Keratinocyte (primary cell): ENCODE measurements at regions not wholly inside any gene's neighbourhood (a gene's known extent, or its start where the extent isn't known, plus 50 kb on each side); places are given as distances from the start of the nearest gene placed in this dataset.

Source experiments
- DNase-seq: peaks from one replicate; pipeline ENCODE4 v3.0.0-alpha.2; 2011; ENCODE audit warnings: low read depth, missing footprints, low spot score
- FAIRE-seq: peaks from 2 replicates; lab custom pipeline; 2011; peaks lifted over from hg19 to GRCh38; lab: Jason Lieb, UNC
- H2AFZ ChIP-seq: 2 replicates; pipeline ENCODE4 v1.6.0; 2012; ENCODE audit warnings: low read length, control low read depth, inconsistent platforms; ENCODE audit not compliant: control insufficient read depth
- H3K27ac ChIP-seq: 2 replicates; pipeline ENCODE4 v1.5.1; 2011; ENCODE audit warnings: low read length; ENCODE audit not compliant: control insufficient read depth, insufficient read depth
- H3K27me3 ChIP-seq: 3 replicates; pipeline ENCODE4 v1.6.0; 2011; ENCODE audit warnings: low read length; ENCODE audit not compliant: control insufficient read depth, insufficient read depth; ENCODE audit errors: extremely low read depth
- H3K36me3 ChIP-seq, 2 experiments: 2 replicates in 1 of 2; 3 replicates in 1 of 2; pipeline ENCODE4 v1.5.1; 2011; ENCODE audit warnings: low read length in 2 of 2, mild to moderate bottlenecking in 1 of 2; ENCODE audit not compliant: control insufficient read depth in 2 of 2, insufficient read depth in 2 of 2; ENCODE audit errors: extremely low read depth in 1 of 2
- H3K4me1 ChIP-seq: 3 replicates; pipeline ENCODE4 v1.5.1; 2011; ENCODE audit warnings: low read length; ENCODE audit not compliant: control insufficient read depth, insufficient read depth; ENCODE audit errors: extremely low read depth
- H3K4me2 ChIP-seq: 3 replicates; pipeline ENCODE4 v1.6.0; 2011; ENCODE audit warnings: low read depth, low read length; ENCODE audit not compliant: control insufficient read depth, insufficient read depth; ENCODE audit errors: extremely low read depth
- H3K4me3 ChIP-seq, 3 experiments: fragments of 200-600 bp in 1 of 3; sonication (generic) in 1 of 3; 2 replicates in 2 of 3; 3 replicates in 1 of 3; pipeline ENCODE4 v1.5.1; 2011 to 2016; ENCODE audit warnings: low read length in 3 of 3, mild to moderate bottlenecking in 3 of 3, control low read depth in 2 of 3, inconsistent platforms in 1 of 3, low read depth in 1 of 3, mixed read lengths in 1 of 3, mixed run types in 1 of 3, moderate library complexity in 1 of 3; ENCODE audit not compliant: control insufficient read depth in 2 of 3, insufficient read depth in 2 of 3; ENCODE audit errors: extremely low read depth in 1 of 3
- H3K79me2 ChIP-seq: 2 replicates; pipeline ENCODE4 v1.6.0; 2012; ENCODE audit warnings: low read length; ENCODE audit not compliant: control insufficient read depth, insufficient read depth
- H3K9ac ChIP-seq: 3 replicates; pipeline ENCODE4 v1.6.0; 2011; ENCODE audit warnings: low read length; ENCODE audit not compliant: control insufficient read depth, insufficient read depth; ENCODE audit errors: extremely low read depth
- H3K9me1 ChIP-seq: 3 replicates; pipeline ENCODE4 v1.6.0; 2011; ENCODE audit warnings: low read length; ENCODE audit not compliant: control insufficient read depth, insufficient read depth; ENCODE audit errors: extremely low read depth
- H3K9me3 ChIP-seq: 2 replicates; pipeline ENCODE4 v1.5.1; 2012; ENCODE audit warnings: low read depth, low read length; ENCODE audit not compliant: control insufficient read depth
- H4K20me1 ChIP-seq: 3 replicates; pipeline ENCODE4 v1.6.0; 2011; ENCODE audit warnings: low read length; ENCODE audit not compliant: control insufficient read depth, insufficient read depth; ENCODE audit errors: extremely low read depth
- EZH2 ChIP-seq: IDR thresholded peaks from one replicate; pipeline ENCODE4 v1.6.1; 2012; ENCODE audit warnings: inconsistent platforms, mild to moderate bottlenecking, low read length, moderate library complexity
- dilution Hi-C: fragments of 300-500 bp; cut with MboI; formaldehyde crosslinking; loops from one replicate; pipeline ENCODE4 v1.7.0; 2020; ENCODE audit warnings: low sequenced_read_pairs; ENCODE audit not compliant: extremely low pct_ligation_motif_present
- TF ChIP-seq, protein P1 (sequence below), 3 experiments: IDR thresholded peaks in 1 of 3; conservative IDR thresholded peaks in 1 of 3; optimal IDR thresholded peaks in 1 of 3; 2 replicates in 2 of 3; 3 replicates in 1 of 3; pipeline versions ENCODE3 to v1.5.1; 2011; ENCODE audit warnings: low read length in 3 of 3, mild to moderate bottlenecking in 3 of 3, moderate library complexity in 2 of 3, control low read depth in 1 of 3, inconsistent platforms in 1 of 3; ENCODE audit not compliant: insufficient read depth in 2 of 3; ENCODE audit errors: extremely low read depth in 1 of 3

DNA sequence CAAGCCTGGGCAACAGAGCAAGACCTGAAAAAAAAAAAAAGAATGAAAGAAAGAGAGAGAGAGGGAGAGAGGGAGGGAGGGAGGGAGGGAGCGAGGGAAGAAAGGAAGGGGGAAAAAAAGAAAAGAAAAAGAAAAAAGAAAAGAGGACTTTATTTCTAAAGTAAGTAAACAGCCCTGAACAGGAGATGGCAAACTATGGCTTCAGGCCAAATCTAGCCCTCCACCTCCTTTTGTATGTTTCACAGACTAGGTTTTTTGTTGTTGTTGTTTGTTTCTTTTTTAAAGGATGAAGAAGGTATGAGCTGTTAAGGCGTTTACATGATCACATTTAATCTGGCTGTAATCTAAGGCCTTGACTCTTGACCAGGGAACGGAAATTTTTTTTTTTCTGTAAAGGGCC lies 711.1 kb upstream of the NRSN1 start:
- DNase-seq (no peak), FAIRE-seq (no peak)
- Histone ChIP-seq H3K27ac (no peak overlapping the region), H3K4me1 (peaks cover 2% of the 10 kb centered on the region), H3K4me3 (no peak overlapping the region), H2AFZ (no peak overlapping the region), H3K27me3 (no peaks in the 10 kb centered on the region), H3K4me2 (no peak overlapping the region), H3K9me3 (no peaks in the 10 kb centered on the region), H3K36me3 (no peaks in the 10 kb centered on the region), H3K9me1 (no peaks in the 10 kb centered on the region), H4K20me1 (no peaks in the 10 kb centered on the region), H3K9ac (no peak overlapping the region), H3K79me2 (no peaks in the 10 kb centered on the region)
- dilution Hi-C loops: no loop called here
- TF ChIP-seq, protein P1, sequence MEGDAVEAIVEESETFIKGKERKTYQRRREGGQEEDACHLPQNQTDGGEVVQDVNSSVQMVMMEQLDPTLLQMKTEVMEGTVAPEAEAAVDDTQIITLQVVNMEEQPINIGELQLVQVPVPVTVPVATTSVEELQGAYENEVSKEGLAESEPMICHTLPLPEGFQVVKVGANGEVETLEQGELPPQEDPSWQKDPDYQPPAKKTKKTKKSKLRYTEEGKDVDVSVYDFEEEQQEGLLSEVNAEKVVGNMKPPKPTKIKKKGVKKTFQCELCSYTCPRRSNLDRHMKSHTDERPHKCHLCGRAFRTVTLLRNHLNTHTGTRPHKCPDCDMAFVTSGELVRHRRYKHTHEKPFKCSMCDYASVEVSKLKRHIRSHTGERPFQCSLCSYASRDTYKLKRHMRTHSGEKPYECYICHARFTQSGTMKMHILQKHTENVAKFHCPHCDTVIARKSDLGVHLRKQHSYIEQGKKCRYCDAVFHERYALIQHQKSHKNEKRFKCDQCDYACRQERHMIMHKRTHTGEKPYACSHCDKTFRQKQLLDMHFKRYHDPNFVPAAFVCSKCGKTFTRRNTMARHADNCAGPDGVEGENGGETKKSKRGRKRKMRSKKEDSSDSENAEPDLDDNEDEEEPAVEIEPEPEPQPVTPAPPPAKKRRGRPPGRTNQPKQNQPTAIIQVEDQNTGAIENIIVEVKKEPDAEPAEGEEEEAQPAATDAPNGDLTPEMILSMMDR (optimal IDR thresholded peaks at IDR 0.05 in 1 of 3, IDR thresholded peaks at IDR 0.05 in 1 of 3, conservative IDR thresholded peaks at IDR 0.05 in 1 of 3; ENCODE audit: extremely low read depth in 1 of 3, insufficient read depth in 2 of 3, low read length in 3 of 3): no peak
- TF ChIP-seq EZH2: no peak

DNA sequence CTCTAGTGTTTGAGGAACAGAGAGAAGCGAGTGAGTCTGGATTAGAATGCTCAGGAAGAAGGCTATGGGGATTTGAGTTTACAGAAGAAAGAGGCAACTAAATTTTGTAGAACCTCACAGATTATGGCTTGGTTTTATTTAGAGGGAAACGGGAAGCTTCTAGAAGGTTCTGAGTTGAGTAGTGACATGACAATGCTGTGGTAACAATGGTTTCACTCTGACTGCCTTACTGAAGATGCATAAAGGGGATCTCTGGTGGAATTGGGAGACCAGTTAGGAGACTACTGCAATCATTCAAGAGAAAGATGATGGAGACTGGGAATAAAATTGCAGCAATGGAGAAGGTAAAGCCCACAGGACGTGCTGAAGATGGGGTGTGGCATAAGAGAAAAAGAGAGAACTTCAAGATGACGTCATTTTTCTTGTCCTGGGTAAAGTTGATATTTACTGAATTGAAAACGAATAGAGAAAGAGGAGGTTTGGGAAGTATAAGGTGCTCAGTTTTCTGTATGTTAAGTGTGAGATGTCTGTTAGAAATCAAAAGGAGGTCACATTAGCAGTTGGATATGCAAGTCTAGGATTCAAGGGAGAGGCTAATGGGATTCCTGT lies 710.1 kb upstream of the NRSN1 start:
- no peak overlapping the region for H2AFZ ChIP-seq
- no peak overlapping the region for H3K27ac ChIP-seq
- TF ChIP-seq, protein P1 (optimal IDR thresholded peaks at IDR 0.05 in 1 of 3, IDR thresholded peaks at IDR 0.05 in 1 of 3, conservative IDR thresholded peaks at IDR 0.05 in 1 of 3; ENCODE audit: extremely low read depth in 1 of 3, insufficient read depth in 2 of 3, low read length in 3 of 3): no peak
- TF ChIP-seq EZH2: no peak
- H3K4me2 ChIP-seq: no peak overlapping the region
- no peak overlapping the region for H3K4me3 ChIP-seq
- H3K9me1 ChIP-seq: no peaks in the 10 kb centered on the region
- FAIRE-seq (no peak), DNase-seq (no peak)
- no peak overlapping the region for H3K9ac ChIP-seq
- H3K79me2 ChIP-seq: no peaks in the 10 kb centered on the region
- H4K20me1 ChIP-seq: no peaks in the 10 kb centered on the region
- no peaks in the 10 kb centered on the region for H3K27me3 ChIP-seq
- peaks cover 12% of the 10 kb centered on the region for H3K4me1 ChIP-seq
- H3K36me3 ChIP-seq: no peaks in the 10 kb centered on the region
- no peaks in the 10 kb centered on the region for H3K9me3 ChIP-seq
- dilution Hi-C loops: no loop called here
